GM19324 (cell line): ENCODE measurements at regions not wholly inside any gene's neighbourhood (a gene's known extent, or its start where the extent isn't known, plus 50 kb on each side); places are given as distances from the start of the nearest gene placed in this dataset.

Experiments used
- ATAC-seq: cut with Tn5 transposase; IDR thresholded peaks from one replicate; pipeline ENCODE4 v1.9.1; 2021; ENCODE audit warnings: mild to moderate bottlenecking, moderate library complexity; ENCODE audit not compliant: unreplicated experiment, low FRiP score

- ATAC-seq = no peak
Observed at GRCh38 chr4:163748449-163748848, 254.0 kb downstream of the TMA16 start.

GRCh38 chr4:163755013-163755412 is 260.5 kb downstream of the TMA16 start:
- peak; percentile 62 for ATAC-seq

- no peak for ATAC-seq
Observed at GRCh38 chr4:163757219-163757618, 262.7 kb downstream of the TMA16 start.

GRCh38 chr4:163758032-163758431 is 263.5 kb downstream of the TMA16 start:
- ATAC-seq = no peak

GRCh38 chr4:163762741-163763140 is 268.3 kb downstream of the TMA16 start:
- ATAC-seq = no peak

- no peak for ATAC-seq
Observed at GRCh38 chr4:163764569-163764968, 270.1 kb downstream of the TMA16 start.

GRCh38 chr4:163768014-163768413 is 273.5 kb downstream of the TMA16 start:
- ATAC-seq = no peak

GRCh38 chr4:163772238-163772637 is 277.7 kb downstream of the TMA16 start:
- no peak for ATAC-seq

- ATAC-seq = no peak
Observed at GRCh38 chr4:163773940-163774339, 279.4 kb downstream of the TMA16 start.

- ATAC-seq = no peak
Observed at GRCh38 chr4:163776957-163777356, 282.5 kb downstream of the TMA16 start.

- ATAC-seq = no peak
Observed at GRCh38 chr4:163781726-163782125, 287.2 kb downstream of the TMA16 start.

GRCh38 chr4:163790231-163790630 is 295.7 kb downstream of the TMA16 start:
- ATAC-seq = no peak

- no peak for ATAC-seq
Observed at GRCh38 chr4:163795885-163796284, 301.4 kb downstream of the TMA16 start.

GRCh38 chr4:163804001-163804400 is 309.5 kb downstream of the TMA16 start:
- ATAC-seq = no peak

- no peak for ATAC-seq
Observed at GRCh38 chr4:163806653-163807052, 312.2 kb downstream of the TMA16 start.

GRCh38 chr4:163808011-163808410 is 313.5 kb downstream of the TMA16 start:
- ATAC-seq = no peak

- ATAC-seq = peak; percentile 84
Observed at GRCh38 chr4:163810755-163811154, 316.3 kb downstream of the TMA16 start.

GRCh38 chr4:163815776-163816175 is 321.3 kb downstream of the TMA16 start:
- ATAC-seq = peak; percentile 41

GRCh38 chr4:163816494-163816893 is 322.0 kb downstream of the TMA16 start:
- no peak for ATAC-seq

- no peak for ATAC-seq
Observed at GRCh38 chr4:163818673-163819072, 324.2 kb downstream of the TMA16 start.

GRCh38 chr4:163833669-163834068 is 339.2 kb downstream of the TMA16 start:
- no peak for ATAC-seq

GRCh38 chr4:163846008-163846407 is 351.5 kb downstream of the TMA16 start:
- no peak for ATAC-seq

- no peak for ATAC-seq
Observed at GRCh38 chr4:163852246-163852645, 357.8 kb downstream of the TMA16 start.
